GM10248 (cell line): ENCODE measurements at regions not wholly inside any gene's neighbourhood (a gene's known extent, or its start where the extent isn't known, plus 50 kb on each side); places are given as distances from the start of the nearest gene placed in this dataset.

Experiments used
- CTCF ChIA-PET: fragments of 300-600 bp; sonication (Branson Sonifier 250); formaldehyde crosslinking; extraction: SDS; loops from one replicate; lab custom pipeline; 2021; ENCODE audit warnings: antibody characterized with exemption; lab: Yijun Ruan, JAX
- POLR2A ChIA-PET: fragments of 350-650 bp; sonication (Branson Sonifier 250); formaldehyde crosslinking; extraction: SDS; loops from one replicate; lab custom pipeline; 2020; ENCODE audit warnings: antibody characterized with exemption; lab: Yijun Ruan, JAX
- DNase-seq: peaks from one replicate; pipeline ENCODE4 v3.0.0; 2012; ENCODE audit errors: extremely low spot score
- CTCF ChIP-seq: IDR thresholded peaks from 2 replicates; pipeline ENCODE4 v1.5.1; 2012; ENCODE audit warnings: mild to moderate bottlenecking, low read depth; ENCODE audit errors: extremely low read depth, missing control alignments, control extremely low read depth

DNA sequence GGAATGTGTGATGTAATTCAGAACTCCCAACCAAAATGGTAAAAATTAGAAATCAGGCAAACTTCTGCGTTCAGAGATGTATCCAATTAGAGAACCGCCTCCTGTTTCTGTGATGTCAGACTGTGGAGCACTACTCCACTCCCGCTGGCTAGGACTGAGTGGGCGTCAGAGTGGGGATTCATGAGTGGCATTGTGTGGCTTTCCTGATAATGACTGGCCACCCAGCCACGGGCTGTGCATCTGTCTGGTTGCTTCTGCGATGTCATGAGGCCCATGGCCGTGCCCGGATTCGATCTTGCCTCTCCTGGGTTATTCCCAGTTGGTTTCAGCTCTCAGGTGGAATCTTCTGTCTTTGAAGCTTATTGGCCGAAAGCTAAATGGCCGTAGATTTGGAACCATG lies 87.1 kb upstream of the KCNA1 start:
- POLR2A ChIA-PET, result interaction anchor here (0.6 kb wide), 1 partner anchor 517 kb away, joined by 3 read pairs; no protein-coding TSS in a partner anchor
- no peak for TF ChIP-seq CTCF
- no peak for DNase-seq
- CTCF ChIA-PET, result interaction anchor here (1.0 to 2.8 kb wide), 5 partner anchors 9 to 35 kb away, joined by 3 to 7 read pairs (median 3); no protein-coding TSS in a partner anchor

- TF ChIP-seq CTCF, result no peak
- POLR2A ChIA-PET, result no interaction called here
- no peak for DNase-seq
- CTCF ChIA-PET, result interaction anchor here (1.4 to 2.8 kb wide), 3 partner anchors 8 to 33 kb away, joined by 4 to 8 read pairs (median 7); no protein-coding TSS in a partner anchor
Measured at GRCh38 chr12:4824380-4824779, 85.3 kb upstream of the KCNA1 start.

GRCh38 chr12:4825011-4825858 lies 84.5 kb upstream of the KCNA1 start:
- no peak for DNase-seq
- ChIA-PET CTCF (interaction anchor here (1.0 to 2.8 kb wide), 5 partner anchors 9 to 32 kb away, joined by 3 to 8 read pairs (median 4); no protein-coding TSS in a partner anchor), POLR2A (no interaction called here)
- TF ChIP-seq CTCF, result no peak

DNA sequence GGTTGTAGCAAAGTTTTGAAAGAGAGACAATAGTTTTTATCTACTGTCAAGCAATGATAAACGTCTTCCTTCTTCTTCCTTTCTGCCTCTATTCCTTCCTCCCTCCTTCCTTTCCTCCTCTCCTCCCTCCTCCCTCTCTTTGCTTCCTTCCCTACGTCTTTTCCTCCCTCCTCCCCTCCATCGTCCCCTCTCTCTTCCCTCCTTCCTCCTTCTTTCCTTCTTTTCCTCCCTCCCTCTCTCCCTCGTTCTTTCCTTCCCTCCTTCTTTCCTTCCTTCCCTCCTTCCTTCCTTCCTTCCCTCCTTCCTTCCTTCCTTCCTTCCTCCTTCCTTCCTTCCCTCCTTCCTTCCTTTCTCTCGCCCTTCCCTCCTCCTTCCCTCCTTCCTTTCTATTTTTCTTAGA lies 82.8 kb upstream of the KCNA1 start:
- DNase-seq, result no peak
- no peak for TF ChIP-seq CTCF
- ChIA-PET CTCF (interaction anchor here (1.0 to 2.8 kb wide), 3 partner anchors 15 to 31 kb away, joined by 3 to 14 read pairs (median 3); no protein-coding TSS in a partner anchor), POLR2A (no interaction called here)

DNA sequence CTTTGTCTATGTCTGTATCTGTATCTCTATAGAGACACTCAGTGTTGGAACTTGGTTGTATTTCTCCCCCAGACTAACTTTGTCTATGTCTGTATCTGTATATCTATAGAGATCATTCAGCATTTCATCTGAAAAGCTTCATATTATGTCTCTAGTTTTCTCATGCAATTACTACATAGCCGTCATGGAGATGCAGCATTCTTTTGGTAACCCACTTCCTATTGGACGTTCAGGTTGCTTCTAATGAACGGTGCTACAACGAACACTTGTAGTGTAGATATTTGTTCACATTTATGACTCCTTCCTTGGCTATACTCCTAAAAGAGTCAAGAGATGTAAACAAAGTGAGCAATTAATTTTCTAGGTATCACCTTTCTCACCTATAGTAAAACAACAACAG lies 81.5 kb upstream of the KCNA1 start:
- POLR2A ChIA-PET, result no interaction called here
- CTCF ChIA-PET, result interaction anchor here (1.0 to 3.7 kb wide), 6 partner anchors 11 to 30 kb away, joined by 3 to 27 read pairs (median 8); no protein-coding TSS in a partner anchor
- TF ChIP-seq CTCF, result no peak
- DNase-seq, result no peak

- DNase-seq, result peak; percentile 76
- ChIA-PET CTCF (interaction anchor here (0.7 to 3.7 kb wide), 8 partner anchors 10 to 256 kb away, joined by 3 to 27 read pairs (median 5); no protein-coding TSS in a partner anchor), POLR2A (no interaction called here)
- TF ChIP-seq CTCF, result no peak
Measured at GRCh38 chr12:4829161-4829792, 80.4 kb upstream of the KCNA1 start.
